Testis (tissue), 2 donors: ENCODE measurements at regions not wholly inside any gene's neighbourhood (a gene's known extent, or its start where the extent isn't known, plus 50 kb on each side); places are given as distances from the start of the nearest gene placed in this dataset.

Experiments
- DNase-seq: peaks from one replicate; pipeline ENCODE4 v3.0.0-alpha.2; 2019
- H3K27ac ChIP-seq, 2 donors: fragments of 200-600 bp; sonication (generic); one replicate each; pipeline ENCODE4 v1.5.1; 2019
- H3K27me3 ChIP-seq: fragments of 200-600 bp; sonication (generic); one replicate; pipeline ENCODE4 v1.5.1; 2019
- H3K36me3 ChIP-seq: fragments of 200-600 bp; sonication (generic); one replicate; pipeline ENCODE4 v1.5.1; 2017; ENCODE audit warnings: low read depth; ENCODE audit errors: missing control alignments
- H3K4me1 ChIP-seq: fragments of 200-600 bp; sonication (generic); one replicate; pipeline ENCODE4 v1.5.1; 2019
- H3K4me3 ChIP-seq, 2 donors: fragments of 200-600 bp; sonication (generic); one replicate each; pipeline ENCODE4 v1.5.1; 2017 to 2019
- H3K9me3 ChIP-seq: fragments of 200-600 bp; sonication (generic); one replicate; pipeline ENCODE4 v1.5.1; 2017
- CTCF ChIP-seq, 3 experiments: fragments of 450-650 bp in 2 of 3; fragments of 200-600 bp in 1 of 3; sonication (generic) in 1 of 3; IDR thresholded peaks; one replicate each; pipeline ENCODE4 v1.5.1; 2016 to 2019; ENCODE audit warnings: antibody characterized with exemption in 3 of 3, mild to moderate bottlenecking in 2 of 3, moderate library complexity in 1 of 3
- POLR2A ChIP-seq: fragments of 450-650 bp; IDR thresholded peaks from one replicate; pipeline ENCODE4 v1.6.1; 2017; ENCODE audit warnings: antibody characterized with exemption, mild to moderate bottlenecking, moderate library complexity
- WGBS, 2 donors: methylation state at CpG; one replicate each; pipeline ENCODE4 v1.1.5; 2018; 5-methylcytosine and 5-hydroxymethylcytosine counted together
- intact Hi-C: fragments of 100-400 bp; cut with DNase I; formaldehyde crosslinking; loops from one replicate; pipeline ENCODE4 v1.15.1; 2023; ENCODE audit warnings: low total_unique reads

GRCh38 chr9:99385215-99385614 is 163.1 kb downstream of the SEC61B start:
- Histone ChIP-seq H3K9me3 (no peaks in the 10 kb centered on the region), H3K4me3 (no peak overlapping the region), H3K4me1 (no peaks in the 10 kb centered on the region), H3K36me3 (no peaks in the 10 kb centered on the region), H3K27me3 (no peaks in the 10 kb centered on the region), H3K27ac (no peak overlapping the region)
- WGBS, 2 donors = 95 to 97% methylated on average over 4 of the region's 4 CpGs
- intact Hi-C loops = no loop called here
- no peak for DNase-seq
- no peak for TF ChIP-seq POLR2A
- no peak for TF ChIP-seq CTCF (IDR thresholded peaks at IDR 0.05)

GRCh38 chr9:99385814-99386279 is 163.8 kb downstream of the SEC61B start:
- H3K9me3 ChIP-seq = no peaks in the 10 kb centered on the region
- H3K36me3 ChIP-seq = no peaks in the 10 kb centered on the region
- no peaks in the 10 kb centered on the region for H3K4me1 ChIP-seq
- no peaks in the 10 kb centered on the region for H3K27me3 ChIP-seq
- no peak for DNase-seq
- H3K4me3 ChIP-seq = no peak overlapping the region
- H3K27ac ChIP-seq = no peak overlapping the region
- intact Hi-C loops = no loop called here
- WGBS, 2 donors = 72 to 73% methylated on average over 4 to 5 of the region's 5 CpGs
- TF ChIP-seq CTCF (IDR thresholded peaks at IDR 0.05) (no peak), POLR2A (no peak)

GRCh38 chr9:99387431-99387830 is 165.3 kb downstream of the SEC61B start:
- Histone ChIP-seq H3K27me3 (no peaks in the 10 kb centered on the region), H3K4me1 (no peaks in the 10 kb centered on the region), H3K9me3 (no peaks in the 10 kb centered on the region), H3K4me3 (no peak overlapping the region), H3K36me3 (no peaks in the 10 kb centered on the region), H3K27ac (no peak overlapping the region)
- intact Hi-C loops = no loop called here
- TF ChIP-seq CTCF (IDR thresholded peaks at IDR 0.05) (no peak), POLR2A (no peak)
- WGBS, 2 donors = 72 to 82% methylated on average over 2 of the region's 2 CpGs
- no peak for DNase-seq

GRCh38 chr9:99389087-99390033 is 167.3 kb downstream of the SEC61B start:
- Histone ChIP-seq H3K27ac (no peak overlapping the region), H3K27me3 (no peaks in the 10 kb centered on the region), H3K4me1 (no peaks in the 10 kb centered on the region), H3K36me3 (no peaks in the 10 kb centered on the region), H3K9me3 (no peaks in the 10 kb centered on the region), H3K4me3 (no peak overlapping the region)
- 88 to 89% methylated on average over 10 of the region's 10 CpGs for WGBS, 2 donors
- intact Hi-C loops = no loop called here
- DNase-seq = no peak
- TF ChIP-seq CTCF (IDR thresholded peaks at IDR 0.05) (no peak), POLR2A (no peak)
